ENCODE measurements at regions not wholly inside any gene's neighbourhood (a gene's known extent, or its start where the extent isn't known, plus 50 kb on each side); places are given as distances from the start of the nearest gene placed in this dataset.

- no peak for TF ChIP-seq CTCF (IDR thresholded peaks at IDR 0.05)
- no peak for TF ChIP-seq EZH2 (IDR thresholded peaks at IDR 0.05; ENCODE audit: borderline replicate concordance, insufficient read depth, low read depth, low read length, poor library complexity, severe bottlenecking)
Observed at GRCh38 chr6:150307520-150307919, 61.3 kb upstream of the IYD start.

All from B cell (primary cell).